Astrocyte (in vitro differentiated cells and primary cell): ENCODE measurements at regions not wholly inside any gene's neighbourhood (a gene's known extent, or its start where the extent isn't known, plus 50 kb on each side); places are given as distances from the start of the nearest gene placed in this dataset.

Experiments
- EZH2 ChIP-seq: IDR thresholded peaks from 2 replicates; pipeline ENCODE4 v1.6.1; 2012; ENCODE audit warnings: mild to moderate bottlenecking, low read length, inconsistent platforms; ENCODE audit not compliant: insufficient read depth
- TF ChIP-seq, protein P1 (sequence below): IDR thresholded peaks from 2 replicates; pipeline ENCODE4 v1.5.1; 2011; ENCODE audit warnings: low read depth, mild to moderate bottlenecking, inconsistent platforms, low read length, moderate library complexity; ENCODE audit not compliant: insufficient read depth

GRCh38 chr19:28493884-28494283 is 719.1 kb downstream of the UQCRFS1 start:
- TF ChIP-seq, protein P1, sequence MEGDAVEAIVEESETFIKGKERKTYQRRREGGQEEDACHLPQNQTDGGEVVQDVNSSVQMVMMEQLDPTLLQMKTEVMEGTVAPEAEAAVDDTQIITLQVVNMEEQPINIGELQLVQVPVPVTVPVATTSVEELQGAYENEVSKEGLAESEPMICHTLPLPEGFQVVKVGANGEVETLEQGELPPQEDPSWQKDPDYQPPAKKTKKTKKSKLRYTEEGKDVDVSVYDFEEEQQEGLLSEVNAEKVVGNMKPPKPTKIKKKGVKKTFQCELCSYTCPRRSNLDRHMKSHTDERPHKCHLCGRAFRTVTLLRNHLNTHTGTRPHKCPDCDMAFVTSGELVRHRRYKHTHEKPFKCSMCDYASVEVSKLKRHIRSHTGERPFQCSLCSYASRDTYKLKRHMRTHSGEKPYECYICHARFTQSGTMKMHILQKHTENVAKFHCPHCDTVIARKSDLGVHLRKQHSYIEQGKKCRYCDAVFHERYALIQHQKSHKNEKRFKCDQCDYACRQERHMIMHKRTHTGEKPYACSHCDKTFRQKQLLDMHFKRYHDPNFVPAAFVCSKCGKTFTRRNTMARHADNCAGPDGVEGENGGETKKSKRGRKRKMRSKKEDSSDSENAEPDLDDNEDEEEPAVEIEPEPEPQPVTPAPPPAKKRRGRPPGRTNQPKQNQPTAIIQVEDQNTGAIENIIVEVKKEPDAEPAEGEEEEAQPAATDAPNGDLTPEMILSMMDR, result no peak
- no peak for TF ChIP-seq EZH2
